ENCODE measurements at regions not wholly inside any gene's neighbourhood (a gene's known extent, or its start where the extent isn't known, plus 50 kb on each side); places are given as distances from the start of the nearest gene placed in this dataset.

DNA sequence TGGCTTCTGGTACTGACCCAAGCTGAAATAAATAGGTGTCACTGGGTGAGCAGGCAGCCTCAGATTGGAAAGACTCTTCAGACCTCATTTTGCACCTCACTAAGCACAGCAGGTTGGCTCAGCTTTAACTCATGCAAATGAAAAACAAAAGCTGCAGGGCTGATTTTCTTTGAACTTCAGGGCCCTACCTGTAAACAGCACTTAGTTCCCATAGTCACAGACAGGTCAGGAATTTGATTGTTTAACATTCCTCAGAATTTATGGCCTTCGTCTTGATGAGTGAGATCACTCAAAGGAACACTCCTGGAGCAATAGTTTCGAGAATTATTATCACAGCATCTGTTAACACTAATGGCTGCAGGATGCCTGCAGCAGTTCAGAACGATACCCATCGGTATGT is 718.5 kb downstream of the EFNB2 start:
- H3K9ac ChIP-seq (ENCODE audit: low read length), result no peak overlapping the region
- H3K36me3 ChIP-seq (ENCODE audit: control insufficient read depth, insufficient read depth, low read length), result no peaks in the 10 kb centered on the region
- H3K4me3 ChIP-seq (ENCODE audit: low read length), result no peak overlapping the region

DNA sequence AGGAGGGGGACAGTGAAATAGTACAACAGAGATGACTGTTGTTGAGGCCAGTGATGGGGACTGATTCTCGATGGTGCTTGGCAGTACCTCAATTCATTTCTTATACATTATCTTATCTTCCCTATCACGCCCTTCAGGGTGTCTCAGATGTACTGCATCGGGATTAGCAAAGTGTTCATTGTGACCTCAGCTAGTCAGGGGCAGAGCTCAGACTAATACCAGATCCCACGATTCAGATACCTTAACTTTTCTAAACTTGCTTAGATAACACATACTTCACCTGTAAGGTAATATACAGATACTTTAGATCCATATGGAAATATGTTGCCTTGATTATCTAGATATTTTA is 720.6 kb downstream of the EFNB2 start:
- no peaks in the 10 kb centered on the region for H3K27me3 ChIP-seq (ENCODE audit: control insufficient read depth, insufficient read depth, low read length)
- no peak overlapping the region for H3K4me3 ChIP-seq (ENCODE audit: low read length)
- peaks cover 6% of the 10 kb centered on the region for H3K4me1 ChIP-seq (ENCODE audit: control insufficient read depth, insufficient read depth, low read length)
- H3K9ac ChIP-seq (ENCODE audit: low read length), result no peak overlapping the region
- H3K36me3 ChIP-seq (ENCODE audit: control insufficient read depth, insufficient read depth, low read length), result no peaks in the 10 kb centered on the region
- H3K9me3 ChIP-seq (ENCODE audit: control insufficient read depth, low read length), result no peaks in the 10 kb centered on the region

More for the DNA sequence above, 718.5 kb downstream of the EFNB2 start:
- no peaks in the 10 kb centered on the region for H3K27me3 ChIP-seq (ENCODE audit: control insufficient read depth, insufficient read depth, low read length)
- no peaks in the 10 kb centered on the region for H3K9me3 ChIP-seq (ENCODE audit: control insufficient read depth, low read length)
- H3K4me1 ChIP-seq (ENCODE audit: control insufficient read depth, insufficient read depth, low read length), result peaks cover 6% of the 10 kb centered on the region

DNA sequence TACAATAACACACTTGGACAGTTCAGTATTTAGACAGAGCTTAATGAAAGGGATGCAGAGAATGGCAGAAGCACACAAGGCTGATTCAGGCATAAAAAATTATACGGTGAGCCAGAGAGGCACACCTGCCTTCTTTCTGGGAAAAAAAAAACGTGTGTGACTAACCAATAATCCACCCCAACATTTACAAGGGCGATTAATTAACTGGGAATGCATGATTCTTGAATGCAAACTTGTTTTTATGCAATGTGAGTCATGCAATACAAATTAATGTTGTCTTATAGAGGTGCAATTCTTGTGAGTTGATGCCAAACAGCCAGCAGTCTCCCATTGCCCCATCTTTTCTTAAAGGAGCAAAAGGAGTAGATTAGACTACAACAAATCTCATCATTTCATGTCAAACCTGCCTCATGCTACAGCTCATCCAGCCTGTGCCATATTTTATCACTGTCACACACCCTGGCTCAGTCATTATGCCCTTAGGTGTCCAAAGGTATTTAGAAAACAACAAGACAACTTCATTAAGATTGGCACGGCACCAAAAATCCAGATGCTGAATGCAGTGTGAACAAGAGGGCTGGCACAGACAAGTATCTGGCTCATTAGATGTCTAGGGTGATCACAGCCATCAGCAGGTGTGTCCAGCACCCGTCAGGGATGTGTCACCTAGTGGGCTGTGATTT is 721.1 kb downstream of the EFNB2 start:
- no peak overlapping the region for H3K4me3 ChIP-seq (ENCODE audit: low read length)
- H3K4me1 ChIP-seq (ENCODE audit: control insufficient read depth, insufficient read depth, low read length), result peaks cover 6% of the 10 kb centered on the region
- H3K9ac ChIP-seq (ENCODE audit: low read length), result no peak overlapping the region
- no peaks in the 10 kb centered on the region for H3K27me3 ChIP-seq (ENCODE audit: control insufficient read depth, insufficient read depth, low read length)
- no peaks in the 10 kb centered on the region for H3K36me3 ChIP-seq (ENCODE audit: control insufficient read depth, insufficient read depth, low read length)
- H3K9me3 ChIP-seq (ENCODE audit: control insufficient read depth, low read length), result no peaks in the 10 kb centered on the region

DNA sequence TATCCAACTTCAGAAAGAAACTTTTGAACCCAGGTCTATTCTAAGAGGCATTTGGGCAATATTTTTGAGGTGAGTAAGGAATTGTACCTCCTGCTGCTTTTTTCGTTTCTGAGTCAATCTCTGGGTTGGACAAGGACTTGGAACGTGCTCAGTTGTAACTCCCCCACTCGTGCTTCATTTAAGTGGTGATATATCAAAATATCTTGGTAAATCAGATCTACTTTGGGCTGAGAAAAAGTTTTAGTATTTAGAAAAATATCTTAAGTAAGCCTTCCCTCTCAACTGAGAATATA is 728.9 kb downstream of the EFNB2 start:
- H3K9me3 ChIP-seq (ENCODE audit: control insufficient read depth, low read length), result no peaks in the 10 kb centered on the region
- no peaks in the 10 kb centered on the region for H3K27me3 ChIP-seq (ENCODE audit: control insufficient read depth, insufficient read depth, low read length)
- H3K4me1 ChIP-seq (ENCODE audit: control insufficient read depth, insufficient read depth, low read length), result peaks cover 21% of the 10 kb centered on the region
- no peak overlapping the region for H3K4me3 ChIP-seq (ENCODE audit: low read length)
- H3K36me3 ChIP-seq (ENCODE audit: control insufficient read depth, insufficient read depth, low read length), result no peaks in the 10 kb centered on the region
- peak overlapping the region; percentile 16 for H3K9ac ChIP-seq (ENCODE audit: low read length)

DNA sequence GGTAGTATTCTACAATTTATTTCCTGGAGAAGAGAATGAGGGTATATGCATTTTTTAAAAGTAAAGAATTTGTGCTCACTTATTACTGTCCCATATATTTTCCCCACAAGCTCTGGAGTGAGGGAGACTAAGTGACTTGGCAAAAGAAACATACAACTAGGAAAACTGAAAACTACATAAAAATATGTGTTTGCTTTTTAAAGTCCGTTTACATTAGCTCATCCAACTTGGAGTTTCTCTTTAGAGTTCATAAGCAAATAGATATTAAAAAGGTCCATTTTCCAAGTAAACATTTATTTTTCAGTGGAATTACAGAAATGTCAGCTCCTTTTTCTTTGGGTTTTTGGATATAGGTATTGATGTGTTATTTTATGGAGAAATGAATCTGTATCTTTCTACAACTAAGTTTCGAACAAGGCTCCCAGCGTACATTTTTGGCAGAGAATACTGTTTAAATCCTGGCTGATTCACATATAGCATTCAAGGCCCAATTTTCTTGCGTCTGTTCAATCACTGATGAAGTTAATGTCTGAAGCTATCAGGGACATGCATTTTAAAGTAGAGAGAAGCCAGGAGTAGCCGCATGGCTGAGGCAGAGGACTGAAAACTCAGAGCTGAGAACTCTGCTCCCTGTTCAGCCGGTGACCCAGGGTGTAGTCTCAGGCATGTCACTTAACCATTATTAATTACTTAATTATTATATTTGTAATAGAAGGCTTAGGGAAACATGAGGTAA is 729.4 kb downstream of the EFNB2 start:
- Histone ChIP-seq H3K9ac (ENCODE audit: low read length) (peak overlapping the region; percentile 49), H3K4me3 (ENCODE audit: low read length) (no peak overlapping the region), H3K36me3 (ENCODE audit: control insufficient read depth, insufficient read depth, low read length) (no peaks in the 10 kb centered on the region), H3K9me3 (ENCODE audit: control insufficient read depth, low read length) (no peaks in the 10 kb centered on the region), H3K27me3 (ENCODE audit: control insufficient read depth, insufficient read depth, low read length) (no peaks in the 10 kb centered on the region), H3K4me1 (ENCODE audit: control insufficient read depth, insufficient read depth, low read length) (peaks cover 21% of the 10 kb centered on the region)

DNA sequence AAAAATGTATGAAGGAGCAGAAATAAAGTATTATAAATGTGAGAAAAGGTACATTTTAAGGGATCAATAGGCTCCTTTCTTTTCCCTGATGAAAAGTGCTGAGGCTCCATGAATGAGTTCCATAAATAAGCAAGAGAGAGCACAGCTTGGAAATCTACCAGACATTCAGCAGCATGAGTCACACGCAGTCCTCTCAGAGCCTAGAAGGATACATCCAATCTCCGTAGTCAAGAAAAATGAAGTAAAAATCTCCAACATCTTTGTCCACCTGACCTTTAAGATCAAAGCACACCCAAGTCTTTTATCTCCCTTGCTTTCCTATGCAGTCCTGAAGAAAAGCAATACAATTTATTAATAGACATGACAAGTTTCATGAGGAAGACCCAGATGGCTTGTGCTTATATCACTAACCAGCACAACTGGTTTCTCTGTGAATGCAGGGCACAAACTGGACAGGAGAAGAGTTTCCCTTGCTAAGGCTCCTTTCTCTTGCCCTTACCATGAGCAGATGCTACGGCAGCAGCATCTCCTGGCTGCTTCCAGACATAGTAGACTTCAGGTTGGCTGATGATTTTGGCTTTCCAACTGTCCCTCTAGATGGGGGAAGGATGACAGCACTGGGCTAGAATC is 730.8 kb downstream of the EFNB2 start:
- H3K4me3 ChIP-seq (ENCODE audit: low read length), result no peak overlapping the region
- H3K27me3 ChIP-seq (ENCODE audit: control insufficient read depth, insufficient read depth, low read length), result no peaks in the 10 kb centered on the region
- peaks cover 21% of the 10 kb centered on the region for H3K4me1 ChIP-seq (ENCODE audit: control insufficient read depth, insufficient read depth, low read length)
- no peaks in the 10 kb centered on the region for H3K36me3 ChIP-seq (ENCODE audit: control insufficient read depth, insufficient read depth, low read length)
- H3K9ac ChIP-seq (ENCODE audit: low read length), result no peak overlapping the region
- no peaks in the 10 kb centered on the region for H3K9me3 ChIP-seq (ENCODE audit: control insufficient read depth, low read length)

DNA sequence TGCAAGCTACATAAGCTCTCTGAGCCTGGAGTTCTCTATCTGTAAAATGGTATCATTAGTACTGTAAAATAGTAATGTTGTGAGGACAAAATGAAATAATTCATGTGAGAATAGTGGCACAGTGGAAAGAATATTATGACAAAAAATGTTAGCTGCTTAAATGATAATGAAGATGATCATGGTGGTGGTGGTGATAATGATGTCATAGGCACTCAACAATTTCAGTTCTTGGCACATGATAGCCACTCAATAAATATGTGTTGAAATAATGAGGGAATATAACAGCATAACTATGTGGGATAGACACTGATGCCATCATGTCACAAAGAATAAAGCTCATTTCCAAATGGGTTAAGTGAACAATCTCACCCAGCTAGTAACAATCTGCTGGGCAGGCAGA is 736.3 kb downstream of the EFNB2 start:
- Histone ChIP-seq H3K9ac (ENCODE audit: low read length) (no peak overlapping the region), H3K36me3 (ENCODE audit: control insufficient read depth, insufficient read depth, low read length) (no peaks in the 10 kb centered on the region), H3K4me3 (ENCODE audit: low read length) (no peak overlapping the region), H3K27me3 (ENCODE audit: control insufficient read depth, insufficient read depth, low read length) (no peaks in the 10 kb centered on the region), H3K4me1 (ENCODE audit: control insufficient read depth, insufficient read depth, low read length) (no peaks in the 10 kb centered on the region), H3K9me3 (ENCODE audit: control insufficient read depth, low read length) (no peaks in the 10 kb centered on the region)

DNA sequence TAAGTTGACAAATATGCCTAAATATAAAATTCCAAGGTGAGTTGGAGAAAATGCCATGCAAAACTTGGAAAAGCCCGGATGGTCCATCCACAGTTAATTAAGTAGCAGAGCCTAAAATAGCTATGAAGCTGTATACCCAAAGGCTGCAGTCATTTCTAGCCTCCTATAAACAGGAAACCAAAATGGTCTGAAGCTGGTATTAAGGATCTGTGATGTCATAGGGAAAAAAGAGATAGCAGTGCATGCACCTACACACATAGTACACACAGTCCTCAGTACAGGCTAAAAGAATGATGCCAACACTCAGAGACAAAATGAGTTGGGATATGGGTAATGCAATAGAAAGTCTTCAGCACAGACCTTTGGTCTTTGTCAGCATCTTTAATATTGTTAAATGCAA is 736.9 kb downstream of the EFNB2 start:
- no peaks in the 10 kb centered on the region for H3K4me1 ChIP-seq (ENCODE audit: control insufficient read depth, insufficient read depth, low read length)
- H3K4me3 ChIP-seq (ENCODE audit: low read length), result no peak overlapping the region
- no peaks in the 10 kb centered on the region for H3K27me3 ChIP-seq (ENCODE audit: control insufficient read depth, insufficient read depth, low read length)
- H3K9ac ChIP-seq (ENCODE audit: low read length), result no peak overlapping the region
- no peaks in the 10 kb centered on the region for H3K9me3 ChIP-seq (ENCODE audit: control insufficient read depth, low read length)
- H3K36me3 ChIP-seq (ENCODE audit: control insufficient read depth, insufficient read depth, low read length), result no peaks in the 10 kb centered on the region

DNA sequence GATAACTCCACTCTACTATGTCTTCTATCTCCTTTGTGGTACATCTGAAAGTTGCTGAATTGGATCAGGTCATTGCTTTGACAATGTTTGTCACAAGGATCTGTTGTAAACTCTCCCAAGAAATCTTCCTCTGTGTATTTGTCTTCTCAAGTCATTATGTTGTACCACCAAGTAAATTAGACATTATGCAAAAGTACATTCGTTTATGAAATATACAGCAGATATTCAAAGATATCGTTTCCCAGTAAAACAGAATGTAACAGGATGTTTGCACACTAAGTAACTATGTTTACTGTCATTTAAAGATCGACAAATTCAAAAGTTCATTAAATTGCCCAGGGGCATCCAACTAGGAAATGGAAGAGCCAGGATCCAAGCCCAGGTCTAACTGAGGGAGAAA is 739.4 kb downstream of the EFNB2 start:
- H3K27me3 ChIP-seq (ENCODE audit: control insufficient read depth, insufficient read depth, low read length), result no peaks in the 10 kb centered on the region

DNA sequence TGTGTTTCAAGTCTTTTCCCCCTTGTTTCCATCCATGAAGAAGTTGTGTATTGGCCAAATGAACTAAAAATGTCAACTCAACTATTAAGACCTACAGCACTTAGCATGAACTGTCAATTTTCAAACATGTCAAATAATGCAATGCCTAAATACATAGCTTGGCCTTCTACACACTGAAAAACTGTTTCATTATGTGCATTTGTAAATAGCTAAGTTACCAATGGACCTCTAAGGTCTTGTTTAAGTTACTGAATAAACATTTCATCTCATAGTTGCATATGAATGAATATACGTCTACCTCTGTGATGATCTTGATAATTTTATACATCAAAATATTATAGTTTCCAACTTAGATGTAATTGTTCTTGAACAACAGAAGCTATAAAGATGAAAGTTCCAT is 744.5 kb downstream of the EFNB2 start:
- no peaks in the 10 kb centered on the region for H3K36me3 ChIP-seq (ENCODE audit: control insufficient read depth, insufficient read depth, low read length)
- H3K4me3 ChIP-seq (ENCODE audit: low read length), result no peak overlapping the region
- H3K9me3 ChIP-seq (ENCODE audit: control insufficient read depth, low read length), result no peaks in the 10 kb centered on the region
- H3K27me3 ChIP-seq (ENCODE audit: control insufficient read depth, insufficient read depth, low read length), result no peaks in the 10 kb centered on the region
- H3K4me1 ChIP-seq (ENCODE audit: control insufficient read depth, insufficient read depth, low read length), result peaks cover 6% of the 10 kb centered on the region
- H3K9ac ChIP-seq (ENCODE audit: low read length), result no peak overlapping the region

More for the DNA sequence above, 739.4 kb downstream of the EFNB2 start:
- no peaks in the 10 kb centered on the region for H3K9me3 ChIP-seq (ENCODE audit: control insufficient read depth, low read length)
- no peaks in the 10 kb centered on the region for H3K36me3 ChIP-seq (ENCODE audit: control insufficient read depth, insufficient read depth, low read length)
- no peak overlapping the region for H3K9ac ChIP-seq (ENCODE audit: low read length)
- H3K4me1 ChIP-seq (ENCODE audit: control insufficient read depth, insufficient read depth, low read length), result no peaks in the 10 kb centered on the region
- no peak overlapping the region for H3K4me3 ChIP-seq (ENCODE audit: low read length)

DNA sequence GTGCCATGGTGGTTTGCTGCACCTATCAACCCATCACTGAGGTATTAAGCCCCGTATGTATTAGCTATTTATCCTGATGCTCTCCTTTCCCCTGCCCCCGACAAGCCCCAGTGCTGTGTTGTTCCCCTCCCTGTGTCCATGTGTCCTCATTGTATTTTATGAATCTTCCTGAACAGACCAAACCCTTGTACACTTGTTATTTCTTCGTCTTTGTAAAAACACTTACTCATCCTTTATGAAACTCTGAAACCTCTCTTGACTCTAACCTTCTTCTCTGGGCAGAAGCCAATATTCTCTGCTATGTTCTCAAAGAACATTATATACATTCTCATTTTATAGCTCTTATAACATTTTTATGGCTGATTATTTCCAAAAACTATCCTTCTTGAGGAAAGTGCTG is 746.9 kb downstream of the EFNB2 start:
- Histone ChIP-seq H3K27me3 (ENCODE audit: control insufficient read depth, insufficient read depth, low read length) (no peaks in the 10 kb centered on the region), H3K9ac (ENCODE audit: low read length) (no peak overlapping the region), H3K4me3 (ENCODE audit: low read length) (no peak overlapping the region), H3K4me1 (ENCODE audit: control insufficient read depth, insufficient read depth, low read length) (peaks cover 6% of the 10 kb centered on the region), H3K36me3 (ENCODE audit: control insufficient read depth, insufficient read depth, low read length) (no peaks in the 10 kb centered on the region), H3K9me3 (ENCODE audit: control insufficient read depth, low read length) (no peaks in the 10 kb centered on the region)

DNA sequence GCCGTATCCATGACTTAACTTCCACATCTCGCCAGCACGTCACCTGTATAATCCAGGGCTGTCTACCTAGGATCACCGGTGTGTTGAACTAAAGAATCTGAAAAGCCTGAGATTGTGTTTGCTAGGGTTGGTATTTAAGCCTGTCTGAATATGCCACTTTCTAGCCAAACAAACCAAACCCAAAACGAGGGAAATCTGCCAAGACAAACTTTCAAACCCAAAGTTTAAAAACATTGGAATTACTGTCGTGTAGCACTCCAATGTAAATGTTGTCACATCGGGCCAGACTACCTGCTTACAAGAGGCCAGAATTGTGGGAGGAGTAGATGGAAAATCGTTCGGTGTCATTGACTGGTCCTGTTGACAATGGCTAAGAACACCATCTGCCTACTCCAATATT is 747.8 kb downstream of the EFNB2 start:
- Histone ChIP-seq H3K9ac (ENCODE audit: low read length) (peak overlapping the region; percentile 11), H3K4me1 (ENCODE audit: control insufficient read depth, insufficient read depth, low read length) (peaks cover 6% of the 10 kb centered on the region), H3K36me3 (ENCODE audit: control insufficient read depth, insufficient read depth, low read length) (no peaks in the 10 kb centered on the region), H3K9me3 (ENCODE audit: control insufficient read depth, low read length) (no peaks in the 10 kb centered on the region), H3K4me3 (ENCODE audit: low read length) (no peak overlapping the region), H3K27me3 (ENCODE audit: control insufficient read depth, insufficient read depth, low read length) (no peaks in the 10 kb centered on the region)
